ENCODE measurements at regions not wholly inside any gene's neighbourhood (a gene's known extent, or its start where the extent isn't known, plus 50 kb on each side); places are given as distances from the start of the nearest gene placed in this dataset.

- DNase-seq: no peak
These were observed 55.1 kb upstream of the ARID2 start for GRCh38 chr12:45674181-45674977.

- DNase-seq: no peak
These were observed 54.0 kb upstream of the ARID2 start for GRCh38 chr12:45675534-45675933.

Data from activated CD4-positive, alpha-beta T cell treated with anti-CD3 and anti-CD28 coated beads, Interleukin-2, amount 50 U/mL, for 4 hours (primary cell).